Transverse colon (tissue), 4 donors: ENCODE measurements at regions not wholly inside any gene's neighbourhood (a gene's known extent, or its start where the extent isn't known, plus 50 kb on each side); places are given as distances from the start of the nearest gene placed in this dataset.

Experiments used
- DNase-seq: peaks from one replicate; pipeline ENCODE4 v3.0.0-alpha.2; 2019
- H3K27ac ChIP-seq, 4 donors: fragments of 200-600 bp; sonication (generic); 2 replicates each; pipeline ENCODE4 v1.5.1; 2016 to 2018; ENCODE audit warnings: inconsistent platforms in 4 of 4
- H3K27me3 ChIP-seq: fragments of 200-600 bp; sonication (generic); 2 replicates; pipeline ENCODE4 v1.5.1; 2017; ENCODE audit warnings: inconsistent platforms
- H3K36me3 ChIP-seq, 4 donors: fragments of 200-600 bp; sonication (generic); 2 replicates each; pipeline ENCODE4 v1.5.1; 2017 to 2019; ENCODE audit warnings: inconsistent platforms in 4 of 4
- H3K4me1 ChIP-seq, 4 donors: fragments of 200-600 bp; sonication (generic); 2 replicates each; pipeline ENCODE4 v1.5.1; 2017 to 2020; ENCODE audit warnings: inconsistent platforms in 4 of 4
- H3K4me3 ChIP-seq, 4 donors: fragments of 200-600 bp; sonication (generic); 1 replicate in 1 of 4; 2 replicates in 3 of 4; pipeline versions ENCODE4 v1.5.1 to v1.6.1; 2017 to 2019; ENCODE audit warnings: inconsistent platforms in 4 of 4
- H3K9me3 ChIP-seq, 2 donors: fragments of 200-600 bp; sonication (generic); 2 replicates each; pipeline ENCODE4 v1.5.1; 2017 to 2019; ENCODE audit warnings: inconsistent platforms in 2 of 2
- CTCF ChIP-seq, 5 experiments: fragments of 200-600 bp in 3 of 5; fragments of 450-650 bp in 2 of 5; sonication (generic) in 3 of 5; IDR thresholded peaks; 1 replicate in 2 of 5; 2 replicates in 3 of 5; pipeline ENCODE4 v1.5.1; 2016 to 2017; ENCODE audit warnings: antibody characterized with exemption in 5 of 5, inconsistent platforms in 3 of 5, mild to moderate bottlenecking in 2 of 5, moderate library complexity in 1 of 5
- EP300 ChIP-seq: sonication (generic); formaldehyde crosslinking; IDR thresholded peaks from one replicate; pipeline ENCODE4 v1.6.1; 2017; ENCODE audit warnings: antibody characterized with exemption, low read depth
- POLR2A ChIP-seq: fragments of 450-650 bp; IDR thresholded peaks from one replicate; pipeline ENCODE4 v1.6.1; 2016; ENCODE audit warnings: antibody characterized with exemption, mild to moderate bottlenecking, moderate library complexity
- POLR2AphosphoS5 ChIP-seq, 3 donors: sonication (generic); formaldehyde crosslinking; IDR thresholded peaks; one replicate each; pipeline ENCODE4 v1.6.1; 2016; ENCODE audit warnings: antibody characterized with exemption in 3 of 3
- WGBS, 2 donors: methylation state at CpG; one replicate each; pipeline ENCODE4 v1.1.5; 2018; ENCODE audit warnings: low coverage in 1 of 2; 5-methylcytosine and 5-hydroxymethylcytosine counted together
- in situ Hi-C, 4 donors: fragments of 200-750 bp; cut with MboI; loops; one replicate each; pipeline versions ENCODE4 v1.15.0 to v1.15.1; 2017; ENCODE audit warnings: low sequenced_read_pairs in 3 of 4, low pct_ligation_motif_present in 1 of 4, low pct_unique_long_range_greater_than_20kb in 1 of 4
- intact Hi-C: fragments of 100-400 bp; cut with DNase I; formaldehyde crosslinking; loops from one replicate; pipeline ENCODE4 v1.15.1; 2023; ENCODE audit warnings: low total_unique reads

- H3K9me3 ChIP-seq = no peaks in the 10 kb centered on the region
- no peaks in the 10 kb centered on the region for H3K27me3 ChIP-seq
- intact Hi-C loops (loop anchor here (5.0 kb wide), 1 partner anchor 433 kb away; no protein-coding TSS in a partner anchor), in situ Hi-C loops (loop anchor here in 1 of 4 donors (10.0 kb wide), 1 partner anchor 96 kb away; no protein-coding TSS in a partner anchor)
- H3K36me3 ChIP-seq = no peaks in the 10 kb centered on the region
- TF ChIP-seq CTCF (IDR thresholded peaks at IDR 0.05) (no peak), POLR2AphosphoS5 (IDR thresholded peaks at IDR 0.05) (no peak), POLR2A (no peak), EP300 (no peak)
- no peak overlapping the region for H3K27ac ChIP-seq
- 50% methylated on average over 1 of the region's 1 CpG; no CpG with 5 or more reads in 1 of the 2 donors for WGBS, 2 donors
- no peak overlapping the region for H3K4me3 ChIP-seq
- H3K4me1 ChIP-seq = peaks cover 0 to 6% (median 0%) of the 10 kb centered on the region in 4 donors
- DNase-seq = no peak
Measured at GRCh38 chr12:82529101-82529500, 157.6 kb upstream of the TMTC2 start.

- in situ Hi-C loops (loop anchor here in 1 of 4 donors (10.0 kb wide), 1 partner anchor 95 kb away; no protein-coding TSS in a partner anchor), intact Hi-C loops (loop anchor here (5.0 kb wide), 1 partner anchor 432 kb away; no protein-coding TSS in a partner anchor)
- Histone ChIP-seq H3K4me1 (no peaks in the 10 kb centered on the region), H3K27ac (no peak overlapping the region), H3K27me3 (no peaks in the 10 kb centered on the region), H3K9me3 (no peaks in the 10 kb centered on the region), H3K4me3 (no peak overlapping the region), H3K36me3 (no peaks in the 10 kb centered on the region)
- TF ChIP-seq POLR2A (no peak), EP300 (no peak), CTCF (IDR thresholded peaks at IDR 0.05) (no peak), POLR2AphosphoS5 (IDR thresholded peaks at IDR 0.05) (no peak)
- WGBS, 2 donors = 70 to 73% methylated on average over 3 of the region's 3 CpGs
- no peak for DNase-seq
Measured at GRCh38 chr12:82529954-82530353, 156.8 kb upstream of the TMTC2 start.

- WGBS, 2 donors = 69 to 70% methylated on average over 2 of the region's 2 CpGs
- Histone ChIP-seq H3K4me3 (no peak overlapping the region), H3K27me3 (no peaks in the 10 kb centered on the region), H3K27ac (no peak overlapping the region), H3K9me3 (no peaks in the 10 kb centered on the region), H3K4me1 (no peaks in the 10 kb centered on the region), H3K36me3 (no peaks in the 10 kb centered on the region)
- TF ChIP-seq CTCF (IDR thresholded peaks at IDR 0.05) = no peak
- no peak for TF ChIP-seq POLR2A
- no peak for TF ChIP-seq POLR2AphosphoS5 (IDR thresholded peaks at IDR 0.05)
- no peak for TF ChIP-seq EP300
- intact Hi-C loops (no loop called here), in situ Hi-C loops (no loop called here)
- DNase-seq = no peak
Measured at GRCh38 chr12:82530394-82530793, 156.3 kb upstream of the TMTC2 start.

- Histone ChIP-seq H3K4me1 (no peaks in the 10 kb centered on the region), H3K4me3 (no peak overlapping the region), H3K9me3 (no peaks in the 10 kb centered on the region), H3K27ac (no peak overlapping the region), H3K36me3 (no peaks in the 10 kb centered on the region), H3K27me3 (no peaks in the 10 kb centered on the region)
- TF ChIP-seq EP300 (no peak), CTCF (IDR thresholded peaks at IDR 0.05) (no peak), POLR2A (no peak), POLR2AphosphoS5 (IDR thresholded peaks at IDR 0.05) (no peak)
- 74 to 100% methylated on average over 1 of the region's 1 CpG for WGBS, 2 donors
- intact Hi-C loops = no loop called here
- in situ Hi-C loops = no loop called here
- DNase-seq = no peak
Measured at GRCh38 chr12:82533341-82533740, 153.4 kb upstream of the TMTC2 start.
